ENCODE measurements at regions not wholly inside any gene's neighbourhood (a gene's known extent, or its start where the extent isn't known, plus 50 kb on each side); places are given as distances from the start of the nearest gene placed in this dataset.

- TF ChIP-seq EZH2 (IDR thresholded peaks at IDR 0.05; ENCODE audit: insufficient read depth, poor library complexity, severe bottlenecking) = no peak
- TF ChIP-seq EZH2phosphoT487 (IDR thresholded peaks at IDR 0.05; ENCODE audit: insufficient read depth, low read depth) = no peak
These were observed 186.8 kb downstream of the HGF start for GRCh38 chr7:81583090-81583489.
